ENCODE measurements at regions not wholly inside any gene's neighbourhood (a gene's known extent, or its start where the extent isn't known, plus 50 kb on each side); places are given as distances from the start of the nearest gene placed in this dataset.

- H3K18ac ChIP-seq (ENCODE audit: low read depth, low read length): no peak overlapping the region
- no peak overlapping the region for H3K4me2 ChIP-seq (ENCODE audit: low read depth, low read length)
- WGBS, 2 experiments (ENCODE audit: extremely low coverage in 2 of 2, insufficient read length in 1 of 2): no CpG with 5 or more reads among the region's 2 CpGs
- peaks cover 18% of the 10 kb centered on the region for H3K9me3 ChIP-seq (ENCODE audit: control insufficient read depth, insufficient read depth, low read length)
- H4K8ac ChIP-seq (ENCODE audit: low read depth in 2 of 2, low read length in 2 of 2): no peak overlapping the region
- H3K56ac ChIP-seq (ENCODE audit: extremely low read depth, insufficient read depth, low read length): no peak overlapping the region
- H4K5ac ChIP-seq (ENCODE audit: low read depth, low read length): no peak overlapping the region
- ATAC-seq (ENCODE audit: low read depth): no peak
- H3K9ac ChIP-seq (ENCODE audit: low read depth, low read length): no peak overlapping the region
- no peak overlapping the region for H2AK9ac ChIP-seq (replicated peaks; ENCODE audit: low read depth, low read length, poor library complexity)
- H2AK5ac ChIP-seq (ENCODE audit: low read depth, low read length): no peak overlapping the region
- no peaks in the 10 kb centered on the region for H3K4me1 ChIP-seq (ENCODE audit: control insufficient read depth, insufficient read depth, low read length)
- dilution Hi-C loops (cut with HindIII; ENCODE audit: low sequenced_read_pairs, unreplicated experiment): no loop called here
- no peak overlapping the region for H3K27ac ChIP-seq (ENCODE audit: insufficient read depth, low read length)
- H2AFZ ChIP-seq (replicated peaks; ENCODE audit: low read length, poor library complexity): no peak overlapping the region
- no peak overlapping the region for H2BK15ac ChIP-seq (ENCODE audit: low read depth, low read length)
- H3K4ac ChIP-seq (ENCODE audit: low read depth, low read length): no peak overlapping the region
- H2BK120ac ChIP-seq (ENCODE audit: low read depth, low read length): no peak overlapping the region
- ChIA-PET POLR2A (ENCODE audit: unreplicated experiment) (no interaction called here), CTCF (no interaction called here)
- DNase-seq: no peak
- intact Hi-C loops (cut with micrococcal nuclease): no loop called here
- no peak overlapping the region for H3K14ac ChIP-seq (replicated peaks; ENCODE audit: low read depth, low read length)
- TF ChIP-seq POLR2A (IDR thresholded peaks at IDR 0.05; ENCODE audit: low read depth, low read length) (no peak), FOS (IDR thresholded peaks at IDR 0.05; ENCODE audit: low read depth, low read length) (no peak), RCOR1 (IDR thresholded peaks at IDR 0.05; ENCODE audit: insufficient replicate concordance, low read length) (no peak), RFX5 (IDR thresholded peaks at IDR 0.05; ENCODE audit: low read depth, low read length) (no peak), MAZ (IDR thresholded peaks at IDR 0.05; ENCODE audit: borderline replicate concordance, low read depth, low read length) (no peak), MXI1 (IDR thresholded peaks at IDR 0.05; ENCODE audit: borderline replicate concordance, low read depth, low read length) (no peak), ELK1 (IDR thresholded peaks at IDR 0.05; ENCODE audit: borderline replicate concordance, low read depth, low read length) (no peak)
- no peak overlapping the region for H4K91ac ChIP-seq (ENCODE audit: insufficient read depth, low read depth, low read length)
- no peaks in the 10 kb centered on the region for H3K36me3 ChIP-seq (ENCODE audit: control insufficient read depth, insufficient read depth, low read length)
- no peak overlapping the region for H2BK5ac ChIP-seq (ENCODE audit: low read depth, low read length, poor library complexity, severe bottlenecking)
- H3K9me1 ChIP-seq (ENCODE audit: insufficient read depth, low read length): no peaks in the 10 kb centered on the region
- H4K20me1 ChIP-seq (ENCODE audit: insufficient read depth, low read length): no peaks in the 10 kb centered on the region
- H3K4me3 ChIP-seq (ENCODE audit: insufficient read depth, low read depth, low read length): no peak overlapping the region
- no peak overlapping the region for H2BK20ac ChIP-seq (ENCODE audit: low read depth, low read length)
- H3K79me1 ChIP-seq (ENCODE audit: low read depth in 1 of 2, low read length in 2 of 2): no peaks in the 10 kb centered on the region
- no TSS peak for BruUV-seq (replicated peaks)
- in situ Hi-C loops (cut with MboI; ENCODE audit: low sequenced_read_pairs): no loop called here
- H3K23ac ChIP-seq (ENCODE audit: low read depth, low read length): no peak overlapping the region
- H3K27me3 ChIP-seq (ENCODE audit: control insufficient read depth, insufficient read depth, low read length): no peaks in the 10 kb centered on the region
Measured at GRCh38 chr7:153640586-153640985, 411.6 kb upstream of the DPP6 start.
